T-helper 2 cell treated with Interferon-gamma antibody and Interleukin-4, amounts not matched to agents 5 μg/mL and 100 μg/mL, for 36 hours (primary cell): ENCODE measurements at regions not wholly inside any gene's neighbourhood (a gene's known extent, or its start where the extent isn't known, plus 50 kb on each side); places are given as distances from the start of the nearest gene placed in this dataset.

Experiments used
- DNase-seq: peaks from one replicate; pipeline ENCODE4 v3.0.0; 2021; ENCODE audit warnings: low spot score
- H3K27ac Mint-ChIP-seq: one replicate; pipeline ENCODE4 v1.8.0; 2021; ENCODE audit warnings: mild to moderate bottlenecking, mixed read lengths
- H3K27me3 Mint-ChIP-seq: one replicate; pipeline ENCODE4 v1.8.0; 2021; ENCODE audit warnings: low read depth, mixed read lengths
- H3K36me3 Mint-ChIP-seq: one replicate; pipeline ENCODE4 v1.8.0; 2021; ENCODE audit warnings: low read depth, mixed read lengths
- H3K4me1 Mint-ChIP-seq: one replicate; pipeline ENCODE4 v1.8.0; 2021; ENCODE audit warnings: low read depth, mixed read lengths
- H3K4me3 Mint-ChIP-seq: one replicate; pipeline ENCODE4 v1.8.0; 2022; ENCODE audit warnings: mild to moderate bottlenecking, moderate library complexity, mixed read lengths
- H3K9me3 Mint-ChIP-seq: one replicate; pipeline ENCODE4 v1.8.0; 2021; ENCODE audit warnings: mixed read lengths

DNA sequence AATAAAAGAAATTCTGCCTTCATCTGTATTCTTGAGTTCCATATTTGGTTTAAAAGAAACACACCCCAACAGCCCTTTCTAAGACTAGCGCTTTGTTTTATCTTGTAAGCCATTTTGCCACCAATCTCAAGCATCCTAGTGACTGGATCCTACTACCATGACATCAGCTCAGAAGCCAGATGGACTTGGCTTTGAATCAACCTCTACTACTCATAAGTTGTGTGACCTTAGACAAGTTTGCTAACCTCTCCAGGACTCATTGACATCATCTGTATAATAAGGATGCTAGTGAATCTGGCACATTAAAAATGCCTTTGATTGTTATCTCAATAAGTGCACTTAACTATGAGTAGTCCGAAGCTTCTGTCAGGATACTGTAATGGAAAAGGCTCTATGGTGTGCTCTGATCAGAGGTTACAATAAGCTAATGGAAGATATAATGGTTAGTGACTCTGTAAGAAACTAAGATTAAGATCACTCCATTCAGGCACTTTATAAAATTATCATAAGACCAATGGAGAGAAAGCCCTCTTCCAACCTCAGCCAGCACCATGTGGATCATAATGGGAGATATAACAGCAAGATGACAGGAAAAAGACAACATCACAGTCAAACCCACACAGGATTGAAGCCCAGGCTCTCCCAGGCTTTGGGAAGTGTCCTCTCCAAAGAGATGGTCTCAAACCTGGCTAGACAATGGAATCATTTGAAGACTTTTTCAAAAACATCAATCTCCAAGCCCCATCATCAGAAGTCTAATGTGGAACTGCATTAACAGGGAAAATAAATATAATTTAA, 180.6 kb upstream of the MIR17HG start:
- Mint-ChIP-seq H3K27me3 (no peaks in the 10 kb centered on the region), H3K4me1 (no peaks in the 10 kb centered on the region), H3K36me3 (no peaks in the 10 kb centered on the region), H3K9me3 (no peaks in the 10 kb centered on the region), H3K27ac (no peak overlapping the region), H3K4me3 (no peak overlapping the region)
- no peak for DNase-seq

DNA sequence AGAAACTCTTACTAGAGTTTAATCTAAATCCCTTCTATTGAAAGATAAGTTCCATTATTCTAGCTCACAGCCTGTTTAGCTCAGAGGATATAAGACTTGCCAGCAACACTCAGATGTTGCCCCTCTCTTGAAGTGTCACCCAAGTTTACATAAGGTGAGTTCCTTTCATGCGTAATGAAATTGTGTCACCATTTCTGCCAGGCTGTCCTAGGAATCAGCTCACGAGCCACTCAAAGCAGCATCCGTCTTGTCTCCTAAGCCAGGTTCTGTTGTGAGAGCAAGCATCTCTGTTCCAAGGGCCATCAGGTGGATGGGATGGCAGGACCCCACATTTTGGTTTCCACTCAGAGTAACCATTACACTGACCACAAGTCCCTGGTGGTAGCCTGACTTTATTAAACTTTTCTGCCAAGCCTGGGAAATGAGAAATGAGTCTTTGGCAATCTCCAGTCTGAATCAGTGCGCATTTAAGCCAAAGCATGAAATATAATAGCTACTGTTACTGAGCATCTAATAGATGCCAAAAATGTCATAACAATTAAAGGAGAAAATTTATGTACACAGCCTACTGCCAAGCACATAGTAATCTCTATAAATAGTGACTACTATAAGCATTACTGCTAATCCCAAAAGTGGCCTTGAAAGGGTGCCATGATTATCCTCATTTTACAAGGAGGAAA, 179.6 kb upstream of the MIR17HG start:
- H3K4me1 Mint-ChIP-seq: no peaks in the 10 kb centered on the region
- H3K27me3 Mint-ChIP-seq: no peaks in the 10 kb centered on the region
- no peaks in the 10 kb centered on the region for H3K36me3 Mint-ChIP-seq
- no peak overlapping the region for H3K4me3 Mint-ChIP-seq
- H3K27ac Mint-ChIP-seq: no peak overlapping the region
- H3K9me3 Mint-ChIP-seq: no peaks in the 10 kb centered on the region
- DNase-seq: no peak

DNA sequence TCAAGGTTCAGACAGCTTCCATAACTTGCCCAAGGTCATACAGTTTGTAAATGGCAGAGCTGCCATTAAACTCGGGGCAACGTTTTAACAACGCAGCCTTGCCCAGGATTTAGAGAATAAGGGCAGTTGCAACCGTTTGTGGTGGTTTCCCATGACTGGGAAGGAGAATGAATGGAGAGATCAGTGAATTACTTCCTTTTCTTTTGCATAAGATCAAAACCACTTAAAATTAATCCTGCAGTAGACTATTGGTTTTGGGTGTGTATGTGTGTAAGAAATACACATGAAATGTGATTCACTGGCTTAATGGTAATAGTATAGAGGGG, 179.1 kb upstream of the MIR17HG start:
- H3K4me1 Mint-ChIP-seq: no peaks in the 10 kb centered on the region
- H3K36me3 Mint-ChIP-seq: no peaks in the 10 kb centered on the region
- no peak overlapping the region for H3K27ac Mint-ChIP-seq
- no peaks in the 10 kb centered on the region for H3K27me3 Mint-ChIP-seq
- H3K9me3 Mint-ChIP-seq: no peaks in the 10 kb centered on the region
- no peak for DNase-seq
- no peak overlapping the region for H3K4me3 Mint-ChIP-seq

DNA sequence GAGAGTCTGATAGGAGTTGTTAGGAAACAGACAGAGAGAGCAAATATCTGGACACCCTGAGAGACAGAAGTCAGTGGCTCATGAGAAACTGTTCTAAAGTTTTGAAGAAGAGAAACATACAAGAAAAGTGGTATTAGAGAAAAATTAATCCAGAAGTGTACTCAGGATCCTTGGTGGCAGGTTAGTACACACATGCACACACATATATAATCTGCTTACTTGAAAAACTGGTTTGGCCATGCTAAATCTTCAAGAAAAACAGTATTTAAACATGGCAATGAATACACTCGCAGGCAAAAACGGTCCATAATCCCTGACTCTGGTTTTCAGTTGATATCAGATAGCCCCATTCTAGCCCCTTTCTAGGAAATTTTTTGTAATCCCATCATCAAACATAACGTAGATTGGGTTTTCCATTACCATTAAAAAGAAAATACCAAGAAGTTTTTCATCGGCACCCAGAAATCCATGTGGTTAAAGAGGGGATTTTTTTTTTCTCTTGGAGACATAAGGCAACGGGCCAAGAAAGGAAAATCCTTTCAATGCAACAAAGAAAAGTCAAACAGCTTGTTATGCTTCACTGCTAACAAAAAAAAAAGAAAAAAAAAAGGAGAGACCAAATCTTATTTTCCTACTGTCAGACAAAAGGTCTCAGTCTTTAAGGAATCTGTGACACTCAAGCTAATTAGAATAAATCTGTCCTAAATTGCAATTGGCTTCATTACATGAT, 178.0 kb upstream of the MIR17HG start:
- Mint-ChIP-seq H3K27me3 (no peaks in the 10 kb centered on the region), H3K4me1 (no peaks in the 10 kb centered on the region), H3K36me3 (no peaks in the 10 kb centered on the region), H3K27ac (no peak overlapping the region), H3K9me3 (no peaks in the 10 kb centered on the region), H3K4me3 (no peak overlapping the region)
- no peak for DNase-seq

DNA sequence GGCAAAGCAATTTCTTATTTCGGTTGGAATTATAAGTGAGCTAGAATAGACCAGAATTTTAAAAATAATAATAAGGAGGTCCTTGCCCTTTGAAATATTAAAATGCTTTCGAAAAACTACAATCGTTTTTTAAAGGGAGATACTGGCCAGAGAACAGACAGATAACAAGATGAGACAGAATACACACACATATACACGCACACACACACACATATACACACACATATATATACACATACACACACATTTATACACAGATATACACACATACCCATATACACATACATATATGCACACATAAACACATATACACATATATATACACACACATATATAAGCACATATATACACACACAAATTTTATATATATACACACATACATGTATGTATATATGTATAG, 175.3 kb upstream of the MIR17HG start:
- DNase-seq: no peak
- Mint-ChIP-seq H3K4me3 (no peak overlapping the region), H3K27ac (no peak overlapping the region), H3K27me3 (peaks cover 4% of the 10 kb centered on the region), H3K36me3 (no peaks in the 10 kb centered on the region), H3K4me1 (no peaks in the 10 kb centered on the region), H3K9me3 (no peaks in the 10 kb centered on the region)

DNA sequence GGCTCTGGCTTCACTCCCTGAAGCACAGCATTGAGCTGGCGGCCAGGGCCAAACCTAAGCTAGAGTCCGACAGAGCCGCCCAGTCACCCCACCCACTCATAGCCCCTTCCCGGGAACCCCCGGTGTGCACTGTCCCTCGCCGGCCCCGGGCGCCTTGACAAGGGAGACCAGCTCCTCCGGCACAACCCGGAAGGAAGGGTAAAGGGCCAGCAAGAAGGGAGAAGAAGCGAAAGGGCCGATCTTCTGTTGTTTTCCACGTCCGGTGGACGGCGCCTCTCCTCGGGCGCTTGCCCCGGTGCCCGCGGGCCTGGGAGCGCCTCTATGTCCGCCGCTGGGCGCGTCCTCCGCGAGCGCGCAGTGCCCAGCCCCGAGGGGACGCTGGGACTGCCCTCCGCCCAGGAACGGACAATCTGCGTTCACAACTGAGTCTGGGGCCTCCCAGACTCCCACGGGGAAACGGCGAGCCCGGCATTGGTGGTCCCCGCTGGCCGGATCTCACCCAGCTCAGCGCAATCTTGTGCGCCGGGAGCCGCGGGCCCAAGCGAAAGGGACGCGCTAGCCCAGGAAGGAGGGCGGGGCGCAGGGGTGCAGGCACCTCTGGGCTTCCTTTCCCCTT, 172.5 kb upstream of the MIR17HG start:
- H3K4me1 Mint-ChIP-seq: no peaks in the 10 kb centered on the region
- no peaks in the 10 kb centered on the region for H3K36me3 Mint-ChIP-seq
- H3K27me3 Mint-ChIP-seq: peaks cover 4% of the 10 kb centered on the region
- H3K4me3 Mint-ChIP-seq: no peak overlapping the region
- no peaks in the 10 kb centered on the region for H3K9me3 Mint-ChIP-seq
- H3K27ac Mint-ChIP-seq: no peak overlapping the region
- DNase-seq: no peak

DNA sequence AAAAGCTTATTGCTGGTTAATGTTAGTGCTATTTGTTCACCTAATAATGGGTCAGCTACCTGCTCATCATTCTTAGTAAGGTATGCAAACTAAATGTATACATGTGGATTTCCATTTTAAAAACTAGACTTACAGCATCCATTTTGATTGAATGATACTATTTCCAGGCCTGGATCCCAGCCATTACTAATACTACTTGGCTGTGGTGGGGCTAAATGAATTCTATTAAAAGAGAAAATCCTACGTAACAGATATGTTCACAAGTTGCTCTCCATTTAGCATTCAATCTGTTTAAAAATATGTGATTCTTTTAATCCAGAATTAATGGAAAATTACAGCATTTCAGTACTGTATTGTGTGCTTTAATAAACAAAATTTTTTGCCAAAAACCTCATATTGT, 169.4 kb upstream of the MIR17HG start:
- Mint-ChIP-seq H3K4me3 (no peak overlapping the region), H3K36me3 (no peaks in the 10 kb centered on the region), H3K27me3 (peaks cover 4% of the 10 kb centered on the region), H3K4me1 (no peaks in the 10 kb centered on the region), H3K9me3 (no peaks in the 10 kb centered on the region), H3K27ac (no peak overlapping the region)
- DNase-seq: no peak

DNA sequence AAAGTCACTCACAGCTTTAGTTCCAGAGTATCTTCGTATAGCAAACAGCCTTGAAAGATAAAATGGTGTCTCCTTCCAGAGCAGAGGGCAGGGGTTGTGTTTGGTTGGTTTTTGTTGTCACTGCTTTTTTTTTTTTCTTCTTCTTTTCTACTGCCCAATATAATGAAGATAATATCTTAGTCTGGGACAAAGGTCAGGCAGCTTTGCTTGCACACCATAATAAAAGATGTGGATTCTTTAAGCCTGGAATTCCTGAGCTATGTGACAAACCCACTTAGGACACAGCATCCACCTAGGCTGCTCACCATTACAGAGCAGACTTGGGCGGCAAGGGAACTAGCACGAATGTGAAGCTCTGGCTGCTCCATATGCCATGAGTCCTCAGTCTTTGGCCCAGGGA, 165.6 kb upstream of the MIR17HG start:
- no peaks in the 10 kb centered on the region for H3K27me3 Mint-ChIP-seq
- no peaks in the 10 kb centered on the region for H3K36me3 Mint-ChIP-seq
- no peak overlapping the region for H3K4me3 Mint-ChIP-seq
- no peaks in the 10 kb centered on the region for H3K9me3 Mint-ChIP-seq
- DNase-seq: no peak
- H3K27ac Mint-ChIP-seq: no peak overlapping the region
- H3K4me1 Mint-ChIP-seq: no peaks in the 10 kb centered on the region

DNA sequence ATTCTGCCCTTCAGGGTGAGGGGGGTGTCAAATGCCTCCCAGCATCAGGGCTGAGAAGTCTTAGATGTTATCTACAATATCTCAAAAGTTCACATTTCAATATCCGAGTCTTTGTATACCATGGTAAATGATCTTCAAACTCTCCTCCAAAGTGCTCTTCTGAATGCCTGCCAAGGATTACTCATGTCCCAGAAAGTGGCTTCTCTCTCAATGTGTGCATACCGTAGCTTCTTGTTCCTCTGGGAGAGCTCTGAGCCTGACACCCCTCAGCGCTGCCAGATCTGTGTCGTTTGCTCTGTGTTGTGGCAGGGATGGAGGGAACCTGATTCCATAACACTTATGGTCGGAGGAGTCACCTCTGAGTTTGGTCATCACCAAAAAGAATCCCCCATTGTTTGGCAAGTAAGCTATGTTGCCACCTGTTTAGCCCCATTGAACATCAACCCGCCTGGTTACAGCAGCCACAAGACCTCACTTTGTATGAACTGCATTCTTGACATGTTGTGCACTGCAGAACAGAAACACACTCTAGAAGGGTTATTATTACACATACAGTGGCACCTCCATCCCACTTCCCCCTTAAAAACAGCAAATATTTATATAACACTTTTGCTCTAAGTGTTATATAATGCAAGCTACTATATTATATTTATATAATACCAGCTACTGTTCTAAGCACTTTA, 163.1 kb upstream of the MIR17HG start:
- H3K9me3 Mint-ChIP-seq: no peaks in the 10 kb centered on the region
- H3K36me3 Mint-ChIP-seq: no peaks in the 10 kb centered on the region
- no peaks in the 10 kb centered on the region for H3K27me3 Mint-ChIP-seq
- no peak overlapping the region for H3K27ac Mint-ChIP-seq
- H3K4me1 Mint-ChIP-seq: no peaks in the 10 kb centered on the region
- no peak overlapping the region for H3K4me3 Mint-ChIP-seq
- no peak for DNase-seq

DNA sequence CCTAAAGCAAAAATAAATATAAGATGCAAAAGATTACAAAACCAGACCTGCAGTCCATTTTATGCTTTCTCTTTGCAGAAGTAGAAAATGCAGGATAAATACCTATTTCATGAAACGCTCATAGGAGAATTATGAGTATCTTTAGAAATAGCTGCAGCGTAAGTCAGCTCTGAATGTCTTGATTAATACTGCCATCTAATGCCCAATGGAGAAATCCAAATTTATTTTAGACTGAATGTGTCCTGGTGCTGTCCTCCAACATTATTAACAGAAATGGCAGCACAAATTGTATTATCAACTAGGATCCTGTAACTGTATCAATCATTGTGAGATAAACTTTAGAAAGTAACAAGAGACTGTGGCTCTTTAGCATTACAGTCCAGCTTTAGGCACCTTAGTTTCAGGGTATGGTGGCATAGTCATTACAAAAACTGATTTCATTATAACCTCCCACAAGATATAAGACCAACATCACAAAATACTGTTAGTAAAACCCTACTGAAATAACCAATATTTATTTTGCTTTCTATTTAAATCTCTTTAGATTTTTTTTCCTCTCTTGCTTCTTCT, 162.1 kb upstream of the MIR17HG start:
- Mint-ChIP-seq H3K27me3 (no peaks in the 10 kb centered on the region), H3K36me3 (no peaks in the 10 kb centered on the region), H3K4me1 (no peaks in the 10 kb centered on the region), H3K9me3 (no peaks in the 10 kb centered on the region), H3K27ac (no peak overlapping the region), H3K4me3 (no peak overlapping the region)
- no peak for DNase-seq

DNA sequence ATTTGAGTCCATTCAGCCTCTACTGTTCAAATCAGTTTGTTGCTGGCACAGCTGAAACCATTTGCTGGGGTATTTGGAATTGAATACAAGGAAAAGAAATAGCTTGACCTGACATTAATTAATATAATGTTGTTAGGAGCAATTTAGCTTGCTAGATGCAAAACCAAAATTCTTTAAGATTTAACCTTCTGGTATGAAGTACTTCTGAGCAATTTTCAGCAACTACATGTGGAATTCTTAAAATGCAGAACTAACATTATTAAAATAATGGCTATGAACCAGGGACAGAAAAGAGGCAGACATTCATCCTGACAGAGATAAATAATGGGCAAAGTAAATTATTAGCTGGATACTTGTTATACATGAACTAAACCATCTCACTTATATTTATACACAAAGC, 160.0 kb upstream of the MIR17HG start:
- Mint-ChIP-seq H3K36me3 (no peaks in the 10 kb centered on the region), H3K4me3 (no peak overlapping the region), H3K9me3 (no peaks in the 10 kb centered on the region), H3K27me3 (no peaks in the 10 kb centered on the region), H3K4me1 (no peaks in the 10 kb centered on the region), H3K27ac (no peak overlapping the region)
- no peak for DNase-seq

DNA sequence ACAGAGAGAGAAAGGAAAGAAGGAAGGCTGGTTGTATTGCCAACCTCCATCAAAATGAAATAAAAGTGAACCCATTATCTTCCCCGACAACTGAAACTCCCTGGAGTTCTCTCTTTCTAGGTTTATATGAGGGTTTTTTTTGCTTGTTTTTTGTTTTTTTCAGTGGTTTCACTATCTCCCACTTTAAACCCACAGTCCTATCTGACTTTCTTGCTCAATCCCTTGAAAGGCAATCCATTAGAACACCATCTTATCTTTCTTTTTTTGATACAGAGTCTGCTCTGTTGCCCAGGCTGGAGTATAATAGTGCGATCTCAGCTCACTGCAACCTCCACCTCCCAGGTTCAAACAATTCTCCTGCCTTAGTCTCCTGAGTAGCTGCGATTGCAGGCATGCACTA, 158.0 kb upstream of the MIR17HG start:
- H3K9me3 Mint-ChIP-seq: no peaks in the 10 kb centered on the region
- H3K27me3 Mint-ChIP-seq: peaks cover 2% of the 10 kb centered on the region
- no peak overlapping the region for H3K4me3 Mint-ChIP-seq
- H3K27ac Mint-ChIP-seq: no peak overlapping the region
- no peaks in the 10 kb centered on the region for H3K36me3 Mint-ChIP-seq
- no peak for DNase-seq
- no peaks in the 10 kb centered on the region for H3K4me1 Mint-ChIP-seq

DNA sequence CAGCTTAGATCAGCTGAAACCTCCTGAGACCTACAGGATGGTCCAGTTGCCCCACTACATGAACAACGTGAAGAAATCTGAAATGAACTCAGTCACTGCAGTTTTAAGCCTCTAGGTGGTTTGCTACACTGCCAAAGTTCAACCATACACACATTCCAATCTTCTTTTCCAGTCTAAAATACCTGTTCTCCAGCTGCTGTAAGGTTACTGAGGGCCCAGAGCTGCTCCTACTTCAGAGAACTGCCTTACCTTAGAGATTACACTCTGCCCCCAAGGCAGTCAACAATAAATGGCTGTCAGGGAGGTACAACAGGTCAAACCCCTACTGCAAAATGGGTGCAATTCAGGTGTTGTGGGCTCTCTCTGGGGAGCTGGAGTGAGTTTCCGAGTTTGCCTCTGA, 154.1 kb upstream of the MIR17HG start:
- no peak overlapping the region for H3K27ac Mint-ChIP-seq
- H3K27me3 Mint-ChIP-seq: peaks cover 2% of the 10 kb centered on the region
- H3K4me3 Mint-ChIP-seq: no peak overlapping the region
- no peaks in the 10 kb centered on the region for H3K4me1 Mint-ChIP-seq
- DNase-seq: no peak
- H3K36me3 Mint-ChIP-seq: no peaks in the 10 kb centered on the region
- no peaks in the 10 kb centered on the region for H3K9me3 Mint-ChIP-seq
